ENCODE measurements at regions not wholly inside any gene's neighbourhood (a gene's known extent, or its start where the extent isn't known, plus 50 kb on each side); places are given as distances from the start of the nearest gene placed in this dataset.

DNA sequence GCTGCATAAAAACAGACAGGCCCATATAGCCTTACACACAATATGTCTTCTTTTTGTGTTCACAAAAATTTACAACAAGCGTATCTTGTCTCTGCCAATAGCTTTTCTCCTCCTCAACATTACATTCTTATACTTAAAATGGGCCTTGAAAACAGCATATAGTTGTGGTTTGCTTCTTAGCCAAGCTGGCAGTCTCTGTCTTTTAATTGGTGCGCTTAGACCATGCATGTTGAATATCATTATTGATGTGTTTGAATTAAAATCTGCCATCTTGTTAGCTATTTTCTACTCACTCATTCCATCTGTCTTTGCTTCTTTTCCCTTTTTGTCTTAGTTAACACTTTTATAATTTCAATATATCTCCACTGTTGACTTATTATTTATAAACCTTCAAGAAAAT is 76.4 kb downstream of the ING1 start:
- Histone ChIP-seq H3K36me3 (no peaks in the 10 kb centered on the region), H3K4me3 (no peak overlapping the region), H3K27me3 (no peaks in the 10 kb centered on the region), H3K27ac (replicated peaks in 1 of 4) (no peak overlapping the region), H3K9me3 (peaks cover 0 to 30% (median 22%) of the 10 kb centered on the region in 4 donors), H3K4me1 (no peaks in the 10 kb centered on the region)
- TF ChIP-seq POLR2AphosphoS5 (IDR thresholded peaks at IDR 0.05) (no peak), POLR2A (IDR thresholded peaks at IDR 0.05; ENCODE audit: low read depth) (no peak)
- intact Hi-C loops (cut with DNase I): no loop called here
- 91% methylated on average over 2 of the region's 2 CpGs for WGBS
- DNase-seq (ENCODE audit: extremely low spot score): no peak

- no peak for DNase-seq (ENCODE audit: extremely low spot score)
- Histone ChIP-seq H3K27ac (replicated peaks in 1 of 4) (no peak overlapping the region), H3K4me3 (no peak overlapping the region), H3K36me3 (no peaks in the 10 kb centered on the region), H3K4me1 (no peaks in the 10 kb centered on the region), H3K9me3 (peaks cover 0 to 30% (median 22%) of the 10 kb centered on the region in 4 donors), H3K27me3 (no peaks in the 10 kb centered on the region)
- no peak for TF ChIP-seq POLR2A (IDR thresholded peaks at IDR 0.05; ENCODE audit: low read depth)
- no peak for TF ChIP-seq CTCF (IDR thresholded peaks at IDR 0.05)
- TF ChIP-seq POLR2AphosphoS5 (IDR thresholded peaks at IDR 0.05): no peak
- no peak for TF ChIP-seq EP300 (IDR thresholded peaks at IDR 0.05)
- WGBS: 84% methylated on average over 3 of the region's 3 CpGs
- intact Hi-C loops (cut with DNase I): no loop called here
Measured at GRCh38 chr13:110790371-110790770, 76.9 kb downstream of the ING1 start.

- Histone ChIP-seq H3K27ac (replicated peaks in 1 of 4) (no peak overlapping the region), H3K27me3 (peaks cover 0 to 23% (median 0%) of the 10 kb centered on the region in 4 donors), H3K9me3 (peaks cover 0 to 30% (median 22%) of the 10 kb centered on the region in 4 donors), H3K36me3 (no peaks in the 10 kb centered on the region), H3K4me1 (peaks cover 0 to 6% (median 2%) of the 10 kb centered on the region in 4 donors), H3K4me3 (no peak overlapping the region)
- TF ChIP-seq EP300 (IDR thresholded peaks at IDR 0.05) (no peak), POLR2A (IDR thresholded peaks at IDR 0.05; ENCODE audit: low read depth) (no peak), POLR2AphosphoS5 (IDR thresholded peaks at IDR 0.05) (no peak), CTCF (IDR thresholded peaks at IDR 0.05) (no peak)
- no peak for DNase-seq (ENCODE audit: extremely low spot score)
- intact Hi-C loops (cut with DNase I): no loop called here
- 80% methylated on average over 6 of the region's 7 CpGs for WGBS
Measured at GRCh38 chr13:110794209-110794608, 80.7 kb downstream of the ING1 start.

DNA sequence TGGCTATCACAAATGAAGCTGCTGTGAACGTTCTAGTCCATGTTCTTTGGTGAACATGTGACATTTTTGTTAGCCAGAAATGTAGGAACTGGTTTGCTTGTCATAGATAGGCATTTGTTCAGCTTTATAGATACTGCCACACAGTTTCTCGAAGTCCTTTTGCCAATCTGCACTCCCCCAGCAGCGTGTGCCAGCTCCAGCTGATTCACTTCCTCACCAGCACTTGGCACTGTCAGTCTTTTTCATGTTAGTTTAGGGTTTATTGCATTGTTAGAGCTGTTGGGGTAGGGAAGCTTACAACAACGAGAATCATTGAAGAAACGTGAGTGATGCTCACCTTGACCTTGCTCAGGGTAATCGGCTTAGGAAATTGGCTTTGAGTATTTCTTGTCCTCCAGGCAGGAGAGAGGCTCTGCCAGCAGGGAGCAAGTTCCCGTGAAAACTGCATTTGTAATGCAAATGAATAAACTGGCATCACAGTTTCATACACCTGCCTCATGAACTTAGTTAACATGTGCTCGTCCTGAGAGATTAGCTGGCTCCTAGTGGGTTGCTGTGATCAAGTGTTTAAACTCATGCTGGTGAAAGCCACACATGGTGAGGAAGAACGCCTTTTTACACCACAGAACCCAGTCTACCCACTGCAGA is 83.9 kb downstream of the ING1 start:
- 70% methylated on average over 9 of the region's 9 CpGs for WGBS
- no peak overlapping the region for H3K27ac ChIP-seq (replicated peaks in 1 of 4)
- H3K4me3 ChIP-seq: no peak overlapping the region
- DNase-seq (ENCODE audit: extremely low spot score): no peak
- peaks cover 0 to 45% (median 0%) of the 10 kb centered on the region in 4 donors for H3K27me3 ChIP-seq
- H3K4me1 ChIP-seq: peaks cover 0 to 21% (median 15%) of the 10 kb centered on the region in 4 donors
- intact Hi-C loops (cut with DNase I): no loop called here
- TF ChIP-seq EP300 (IDR thresholded peaks at IDR 0.05) (no peak), POLR2AphosphoS5 (IDR thresholded peaks at IDR 0.05) (no peak), CTCF (IDR thresholded peaks at IDR 0.05) (no peak), POLR2A (IDR thresholded peaks at IDR 0.05; ENCODE audit: low read depth) (no peak)
- peaks cover 0 to 10% (median 8%) of the 10 kb centered on the region in 4 donors for H3K9me3 ChIP-seq
- H3K36me3 ChIP-seq: no peaks in the 10 kb centered on the region

DNA sequence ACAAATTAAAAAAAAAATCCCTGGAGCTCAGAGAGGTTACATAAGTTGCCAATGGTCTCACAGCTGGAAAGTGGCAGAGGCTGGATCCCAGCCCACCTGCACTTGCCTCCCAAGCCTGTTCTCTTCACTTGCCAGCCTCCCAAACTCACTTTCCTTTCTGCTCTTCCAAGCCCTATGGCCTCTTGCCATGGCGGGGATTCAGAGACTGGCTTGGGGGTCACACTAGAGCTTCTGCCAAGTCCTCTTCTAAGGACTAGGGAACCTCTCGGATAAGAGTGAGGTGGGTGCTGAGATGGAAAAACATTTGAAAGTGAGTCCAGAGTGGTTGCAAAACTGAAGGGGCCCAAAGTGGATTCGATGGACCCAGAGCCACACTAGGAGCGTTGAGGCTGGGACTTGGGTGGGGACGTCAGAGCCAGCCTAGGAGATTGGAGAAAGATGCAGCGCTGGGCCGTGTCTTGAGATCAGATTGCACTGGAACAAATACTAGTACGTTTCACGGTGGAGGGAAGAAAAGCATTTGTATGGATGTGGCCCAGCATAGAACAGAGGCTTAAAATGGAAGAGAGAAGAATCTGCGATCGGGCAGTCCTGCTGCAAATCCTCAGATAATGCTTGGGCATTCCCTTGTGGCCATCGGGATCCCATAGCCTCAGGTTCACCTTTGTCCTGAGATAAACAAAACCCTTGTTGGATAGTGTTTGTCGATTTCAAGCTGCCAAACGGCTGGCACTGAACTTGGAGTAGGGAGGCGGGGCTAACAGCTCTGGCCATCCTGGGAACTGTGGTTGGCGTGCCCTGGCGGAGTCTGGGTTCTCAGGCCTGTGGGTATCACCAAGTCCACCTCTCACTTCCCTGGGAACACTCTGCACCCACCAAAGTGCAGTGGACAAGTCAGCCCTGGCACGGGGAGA is 84.8 kb downstream of the ING1 start:
- TF ChIP-seq EP300 (IDR thresholded peaks at IDR 0.05) (no peak), POLR2A (IDR thresholded peaks at IDR 0.05; ENCODE audit: low read depth) (no peak), POLR2AphosphoS5 (IDR thresholded peaks at IDR 0.05) (no peak), CTCF (IDR thresholded peaks at IDR 0.05) (no peak)
- DNase-seq (ENCODE audit: extremely low spot score): no peak
- Histone ChIP-seq H3K9me3 (peaks cover 0 to 1% (median under 1%) of the 10 kb centered on the region in 4 donors), H3K27me3 (peaks cover 0 to 48% (median 0%) of the 10 kb centered on the region in 4 donors), H3K36me3 (no peaks in the 10 kb centered on the region), H3K27ac (replicated peaks in 1 of 4) (peak overlapping the region in 1 of 4 donors; percentile 58), H3K4me1 (peaks cover 0 to 21% (median 15%) of the 10 kb centered on the region in 4 donors), H3K4me3 (no peak overlapping the region)
- 83% methylated on average over 17 of the region's 18 CpGs for WGBS
- intact Hi-C loops (cut with DNase I): no loop called here

Data from esophagus muscularis mucosa (tissue), 4 donors.